ENCODE measurements at regions not wholly inside any gene's neighbourhood (a gene's known extent, or its start where the extent isn't known, plus 50 kb on each side); places are given as distances from the start of the nearest gene placed in this dataset.
"Not testable (repeated sequence)": the region's sequence is repeated elsewhere in the genome, so short reads cannot be mapped to it uniquely, and the experiment has no call there.

DNA sequence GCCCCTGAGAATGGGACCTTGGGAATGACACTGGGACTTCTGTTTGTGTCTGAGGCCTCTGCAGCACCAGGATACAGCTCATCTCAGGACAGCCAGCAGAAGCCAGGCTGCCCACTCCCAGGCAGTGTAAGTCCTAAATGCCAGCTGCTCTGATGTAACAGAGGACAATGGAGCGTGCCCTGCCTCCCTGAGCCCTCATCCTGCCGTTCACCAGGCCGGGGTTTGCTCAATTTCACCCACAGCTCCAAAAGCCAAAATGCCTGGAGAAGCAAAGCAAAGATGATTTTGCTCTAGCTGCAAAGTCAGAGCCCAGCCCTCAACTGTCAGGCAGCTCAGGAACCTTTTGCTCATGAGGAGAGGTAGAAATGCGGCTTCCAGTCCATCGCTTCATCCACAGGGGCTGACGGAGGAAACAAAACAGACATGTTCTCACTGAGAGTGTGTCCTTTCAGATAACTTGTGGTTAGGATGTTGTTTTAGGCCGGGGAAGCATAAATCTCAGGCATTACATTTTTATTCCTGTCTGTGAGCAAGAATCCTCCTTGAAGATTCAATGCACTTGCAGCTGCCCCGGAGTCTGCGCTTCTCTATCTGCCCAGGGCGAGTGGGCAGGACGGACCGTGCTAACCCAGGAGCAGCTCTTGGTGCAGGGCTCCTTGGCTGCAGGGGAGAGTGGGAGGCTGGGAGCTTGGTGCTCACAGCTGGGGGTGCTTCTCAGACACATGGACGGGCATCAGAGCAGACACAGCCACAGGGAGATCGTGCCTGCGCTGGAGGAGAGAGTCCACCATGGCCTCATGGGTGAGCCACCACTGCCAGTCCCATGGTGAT lies 83.2 kb upstream of the CHST15 start:
- DNase-seq = no peak

DNA sequence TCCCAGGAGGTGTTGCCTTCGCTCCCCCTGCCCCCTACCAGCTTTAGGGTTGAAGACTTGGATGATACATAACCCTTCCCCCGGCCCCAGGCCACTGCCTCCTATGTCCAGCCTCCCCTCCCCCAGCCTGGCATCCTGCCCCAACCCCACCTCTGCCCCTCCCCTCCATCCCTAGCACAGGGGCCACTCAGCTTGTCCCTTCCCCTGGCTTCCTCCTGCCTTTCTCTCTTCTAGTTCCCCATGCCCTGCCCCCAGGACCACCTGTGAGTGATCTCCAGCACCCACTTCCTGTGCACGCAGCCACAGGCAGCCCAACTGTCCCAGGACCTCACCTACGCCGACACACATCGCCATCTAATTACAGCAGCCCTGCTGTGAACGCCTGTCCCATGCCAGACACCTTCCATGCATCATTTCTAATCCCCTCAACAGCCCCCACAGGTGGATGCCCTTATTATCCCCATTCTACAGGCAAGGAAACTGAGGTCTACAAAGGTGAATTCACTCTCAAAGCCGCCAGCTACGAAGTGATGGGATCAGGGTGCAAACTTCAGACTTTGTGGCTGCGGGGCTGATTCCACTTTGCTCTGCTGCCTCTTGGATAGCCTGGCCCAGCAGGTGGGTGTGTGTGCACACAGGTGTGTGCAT lies 82.4 kb upstream of the CHST15 start:
- DNase-seq = no peak

DNA sequence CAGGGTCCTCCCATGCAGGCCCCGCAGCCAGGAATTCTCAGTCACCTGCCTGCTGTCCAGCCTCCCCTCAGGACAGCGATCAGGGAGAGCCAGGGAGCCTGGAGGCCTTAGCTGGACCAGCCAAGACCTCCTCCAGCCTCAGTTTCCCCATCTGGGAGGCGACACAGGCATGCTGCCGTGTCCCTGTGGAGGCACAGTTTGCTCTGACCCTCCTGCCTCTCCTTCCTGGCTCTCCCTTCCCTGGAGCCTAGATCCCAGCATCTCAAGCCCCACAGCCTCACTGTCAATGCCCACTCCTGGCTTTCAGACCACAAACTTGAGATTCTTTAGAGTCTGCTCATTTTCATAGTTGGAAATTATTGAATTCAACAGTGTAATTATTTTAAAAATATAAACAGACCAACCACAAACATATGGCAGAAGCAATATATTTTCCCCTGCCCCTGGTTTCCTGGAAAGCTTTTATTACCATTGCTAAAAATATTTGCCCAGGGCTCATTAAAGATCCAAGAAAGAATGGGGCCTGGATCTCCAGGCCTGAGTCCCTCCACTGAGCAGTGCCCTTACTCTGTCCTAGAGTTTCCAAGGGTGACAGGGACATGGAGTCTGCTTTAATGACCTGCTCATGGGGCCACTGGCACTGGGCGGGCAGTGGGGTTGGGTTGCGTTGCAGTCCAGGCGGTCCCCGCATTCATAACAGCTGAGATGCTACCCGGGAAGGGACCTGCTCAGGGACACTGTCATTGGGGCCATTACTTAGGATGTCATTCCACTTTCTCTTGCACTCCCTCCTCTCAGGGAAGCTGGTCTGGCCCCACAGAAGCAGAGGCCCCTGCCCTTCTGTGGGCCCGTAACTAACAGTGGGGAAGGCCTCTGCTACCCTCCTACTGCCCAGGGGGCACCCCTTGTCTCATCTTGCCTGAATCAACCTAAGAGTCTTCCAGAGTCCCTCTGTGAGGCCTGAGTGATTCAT lies 81.6 kb upstream of the CHST15 start:
- no peak for DNase-seq

DNA sequence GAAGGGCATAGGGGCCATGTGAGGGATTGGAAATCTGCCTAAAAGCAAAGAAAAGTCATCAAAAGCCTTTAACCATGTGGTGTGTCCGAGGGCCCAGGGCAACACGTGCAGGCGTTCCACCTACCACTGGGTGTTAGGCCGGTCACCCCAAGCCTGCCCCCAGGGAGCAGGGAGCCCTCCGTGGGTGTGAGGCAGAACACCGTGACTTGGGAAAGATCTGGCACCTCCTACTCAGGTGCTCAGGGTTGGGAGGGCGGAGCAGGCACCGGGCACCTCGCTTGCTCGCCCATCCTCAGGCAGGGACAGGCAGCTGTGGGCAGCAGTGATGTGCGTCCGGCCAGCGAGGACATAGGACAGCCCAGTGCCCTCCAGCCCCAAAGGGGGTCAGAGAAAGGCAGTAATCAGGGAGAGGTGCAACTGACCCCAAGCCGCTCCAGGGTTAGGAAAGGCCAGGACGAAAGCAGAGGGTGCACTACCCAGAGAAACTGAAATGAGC lies 80.7 kb upstream of the CHST15 start:
- DNase-seq = no peak

DNA sequence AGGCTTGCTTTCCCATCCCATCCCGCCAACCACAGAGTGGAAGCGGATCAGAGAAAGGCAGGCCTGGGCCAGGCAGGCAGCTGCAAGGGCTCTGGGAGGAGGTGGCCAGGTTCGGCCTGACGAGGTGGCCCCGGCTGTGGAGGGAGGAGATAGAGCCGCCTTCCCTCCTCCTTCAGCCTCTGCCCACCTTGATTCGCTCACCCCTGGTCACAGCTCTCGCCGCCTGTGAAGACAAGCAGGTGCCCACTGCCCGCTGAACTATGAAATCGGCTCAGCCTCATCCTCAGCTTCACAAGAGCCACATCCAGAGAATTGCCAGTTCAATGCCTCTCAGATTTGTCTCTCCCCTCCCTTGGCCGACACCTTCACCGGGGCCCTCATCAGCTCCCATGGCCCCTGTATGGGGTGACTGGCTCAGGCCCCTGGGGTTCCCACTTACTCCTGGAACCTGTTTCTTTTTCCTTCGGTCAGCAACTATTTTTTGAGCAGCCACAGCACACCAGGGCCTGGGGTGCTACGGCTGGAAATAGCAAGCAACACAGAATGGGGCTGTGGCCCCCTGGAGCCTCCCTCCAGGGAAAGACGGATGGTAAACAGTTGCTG lies 80.0 kb upstream of the CHST15 start:
- no peak for DNase-seq

DNA sequence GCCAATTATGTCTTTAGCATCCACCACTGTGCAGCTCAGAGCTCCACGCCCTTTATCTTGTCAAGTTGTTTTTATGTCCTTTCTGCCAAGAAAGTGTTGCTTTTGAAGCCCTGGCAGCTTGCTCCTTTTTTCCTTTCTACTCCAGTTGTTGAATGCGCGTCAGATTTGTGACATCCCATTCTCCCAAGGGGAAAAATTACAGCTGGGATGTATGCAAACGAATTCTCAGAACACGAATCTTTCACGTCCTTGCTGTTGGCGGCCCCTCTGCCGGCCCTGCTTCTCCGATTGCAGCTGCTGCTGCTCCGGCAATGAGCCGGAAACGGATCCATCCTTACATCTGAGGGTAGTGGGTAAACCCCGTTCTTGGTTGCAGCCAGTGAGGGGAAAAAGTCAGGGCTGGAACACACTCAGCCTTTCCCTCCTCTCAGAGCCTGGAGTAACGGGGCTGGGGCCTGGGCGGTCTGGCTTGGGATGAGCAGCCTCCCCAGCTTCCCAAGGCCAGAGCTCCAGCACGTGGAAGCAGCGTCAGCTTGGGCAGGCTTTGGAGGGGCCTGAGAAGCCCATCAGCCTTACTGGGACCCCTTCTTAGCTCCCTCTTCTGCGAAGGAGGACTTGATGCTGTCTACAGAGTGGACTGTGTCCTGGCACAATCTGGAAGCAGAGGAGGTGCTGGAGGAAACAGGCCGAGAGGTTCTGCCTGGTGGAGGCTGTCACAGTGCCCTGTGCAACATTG lies 79.0 kb upstream of the CHST15 start:
- DNase-seq = no peak

DNA sequence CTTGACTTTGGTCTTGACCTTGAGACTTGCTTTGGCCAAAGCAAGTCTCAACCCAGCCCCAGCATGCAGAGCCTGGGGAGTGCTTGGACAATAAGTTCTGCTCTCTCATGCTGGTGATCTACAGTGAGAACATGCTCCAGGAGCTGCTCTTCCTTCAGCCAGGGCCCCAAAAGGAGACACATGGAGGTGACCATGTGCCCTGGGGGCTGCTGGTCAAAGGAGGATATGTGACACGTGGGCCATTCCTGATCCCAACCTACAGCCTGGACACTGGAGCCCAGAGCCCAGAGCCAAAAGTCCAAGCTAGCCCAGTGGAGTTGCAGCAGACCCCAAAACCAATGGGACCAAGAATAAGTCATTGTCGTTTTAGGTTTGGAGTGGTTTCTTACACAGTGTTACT lies 78.2 kb upstream of the CHST15 start:
- DNase-seq = no peak

DNA sequence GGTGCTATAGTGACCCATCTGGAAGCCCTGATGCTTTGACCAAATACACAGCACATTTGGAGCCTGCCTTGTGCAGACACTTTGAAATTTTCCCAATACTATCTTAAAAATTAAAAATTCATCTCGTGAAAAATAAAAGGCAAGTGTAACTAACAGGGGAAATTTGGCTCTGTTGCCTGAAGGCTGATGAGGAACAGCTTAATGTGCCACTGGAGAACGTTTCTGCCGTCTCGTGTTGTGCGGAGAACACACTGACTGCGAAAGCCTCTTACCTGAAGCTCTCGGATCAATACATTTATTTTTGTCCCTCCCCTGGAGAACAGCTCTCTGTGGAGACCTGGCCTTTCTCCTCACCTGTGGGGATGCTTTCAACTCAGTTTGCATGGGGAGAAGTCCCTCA lies 77.2 kb upstream of the CHST15 start:
- no peak for DNase-seq

DNA sequence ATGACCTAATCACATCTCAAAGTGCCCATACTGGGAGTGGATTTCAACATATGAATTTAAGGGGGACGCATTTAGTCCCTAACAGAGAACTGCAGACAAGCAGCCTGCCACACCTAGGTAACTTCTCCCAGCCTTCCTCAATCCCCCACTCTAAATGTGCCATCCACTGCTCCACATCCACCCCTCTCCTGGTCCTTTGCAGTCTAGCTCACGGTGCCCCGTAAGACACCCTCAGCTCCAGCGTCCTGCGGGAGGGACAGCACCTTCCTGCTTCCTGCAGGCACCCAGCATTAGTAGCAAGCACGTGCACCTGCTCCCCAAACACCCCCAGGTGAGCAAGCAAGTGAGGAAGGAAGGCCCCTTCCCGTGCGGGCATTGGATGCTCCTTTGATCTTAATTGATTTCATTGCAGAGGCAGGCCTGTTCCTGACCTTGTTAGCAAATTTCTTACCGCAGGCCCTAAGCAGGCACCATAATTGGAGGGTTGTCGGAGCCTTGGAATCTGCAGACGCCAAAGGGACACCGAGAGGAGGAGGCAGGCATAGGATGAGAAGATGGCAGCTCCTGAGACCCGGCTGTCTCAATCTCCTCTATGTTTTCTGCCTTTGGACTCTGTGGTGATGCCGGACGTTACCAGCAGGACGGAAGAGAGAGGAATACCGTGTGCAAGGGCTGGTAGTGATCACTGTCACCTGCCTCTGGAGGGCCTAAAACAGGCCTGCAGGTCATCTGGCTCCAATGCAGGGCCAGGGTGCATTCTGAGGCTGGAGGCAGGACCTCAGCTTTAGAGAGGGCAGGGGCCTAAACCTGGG lies 75.8 kb upstream of the CHST15 start:
- DNase-seq = no peak

DNA sequence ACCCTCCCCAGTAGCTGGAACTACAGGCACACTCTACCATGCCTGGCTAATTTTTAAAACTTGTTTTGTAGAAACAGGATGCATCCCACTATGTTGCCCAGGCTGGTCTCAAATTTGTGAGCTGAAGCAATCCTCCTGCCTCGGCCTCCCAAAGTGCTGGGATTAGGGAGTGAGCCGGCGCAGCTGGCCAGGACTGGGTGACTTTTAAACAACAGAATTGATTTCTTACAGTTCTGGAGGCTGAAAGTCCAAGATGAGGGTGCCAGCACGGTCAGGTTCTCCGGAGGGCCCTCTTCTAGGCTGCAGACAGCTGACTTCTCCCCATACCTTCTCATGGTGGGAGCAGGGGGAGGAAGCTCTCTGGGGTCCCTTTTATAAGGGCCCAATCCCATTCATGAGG lies 75.2 kb upstream of the CHST15 start:
- no peak for DNase-seq

DNA sequence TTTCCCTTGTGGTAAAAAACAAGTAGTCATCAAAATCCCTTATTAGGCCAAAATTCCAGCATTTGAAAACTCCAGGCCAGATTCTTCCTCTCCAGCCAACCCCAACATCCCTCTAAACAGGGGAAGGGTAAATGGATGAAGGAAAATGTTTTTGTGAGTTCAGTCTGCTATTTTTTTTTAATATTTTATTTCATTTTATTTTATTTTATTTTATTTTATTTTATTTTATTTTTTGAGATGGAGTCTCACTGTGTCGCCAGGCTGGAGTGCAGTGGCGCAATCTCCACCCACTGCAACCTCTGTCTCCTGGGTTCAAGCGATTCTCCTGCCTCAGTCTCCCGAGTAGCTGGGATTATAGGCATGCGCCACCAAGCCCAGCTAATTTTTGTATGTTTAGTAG lies 74.5 kb upstream of the CHST15 start:
- not testable (repeated sequence) for DNase-seq

DNA sequence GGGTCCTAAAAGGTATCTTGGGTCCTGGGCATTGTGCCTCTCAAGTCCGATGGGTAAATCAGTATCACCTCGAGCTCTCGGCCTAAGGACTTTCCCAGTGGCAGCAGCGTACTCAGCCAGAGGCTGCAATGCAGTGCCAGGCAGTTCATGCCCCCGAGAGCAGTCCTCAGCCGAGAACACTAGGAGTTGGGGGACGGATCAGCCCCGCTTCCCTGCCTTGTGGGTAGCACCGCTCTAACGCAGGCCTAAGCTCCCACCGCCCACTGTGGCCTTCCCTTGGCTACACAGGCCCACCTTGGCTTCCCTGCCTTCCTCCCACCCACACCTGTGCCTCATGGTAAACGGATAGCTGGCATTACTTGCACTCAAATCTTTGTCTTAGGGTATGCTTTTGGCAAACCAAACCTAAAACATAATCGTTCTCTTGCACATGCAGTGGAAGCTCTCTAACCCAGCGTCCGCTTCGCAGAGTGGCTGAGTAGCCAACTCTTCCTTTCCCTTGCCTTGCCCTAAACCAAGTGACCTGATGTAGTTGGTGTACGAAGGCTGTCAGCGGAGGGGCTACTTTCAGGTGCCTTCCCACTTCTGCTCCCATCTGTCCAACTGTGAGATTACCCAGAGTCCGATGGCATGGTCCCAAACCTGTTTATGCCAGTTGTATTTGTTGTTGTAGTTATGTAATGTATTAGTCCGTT lies 73.2 kb upstream of the CHST15 start:
- no peak for DNase-seq

DNA sequence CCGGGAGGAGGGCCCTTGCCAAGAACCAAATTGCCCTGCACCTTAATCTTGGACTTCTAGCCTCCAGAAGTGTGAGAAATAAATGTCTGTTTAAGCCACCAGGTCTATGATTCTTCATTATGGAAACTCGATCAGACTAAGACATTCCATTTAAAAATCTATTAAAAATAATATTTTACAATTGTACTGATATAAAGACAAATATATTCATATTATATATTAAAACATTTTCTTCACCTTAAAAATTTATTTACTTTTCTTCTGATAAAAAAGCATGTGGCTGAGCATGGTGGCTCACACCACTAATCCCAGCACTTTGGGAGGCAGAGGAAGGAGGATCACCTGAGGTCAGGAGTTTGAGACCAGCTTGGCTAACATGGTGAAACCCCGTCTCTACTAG lies 72.4 kb upstream of the CHST15 start:
- DNase-seq = no peak

DNA sequence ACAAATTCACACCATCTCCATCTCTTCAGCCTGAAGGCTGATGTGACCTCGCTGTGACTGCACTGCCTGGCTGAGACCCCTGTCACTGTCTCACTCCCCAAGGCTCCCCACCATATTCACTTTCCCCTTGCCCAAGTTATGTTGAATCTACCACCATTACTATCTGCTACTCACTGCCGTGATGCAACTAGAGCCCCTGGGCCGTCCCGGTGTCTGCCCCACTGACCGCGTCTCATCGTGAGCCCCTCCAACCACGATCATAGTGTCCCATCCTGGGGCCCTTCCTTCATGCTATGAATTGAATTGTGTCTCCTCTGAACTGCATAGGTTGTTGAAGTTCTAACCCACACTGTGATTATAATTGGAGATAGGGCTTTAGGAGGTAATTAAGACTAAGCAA lies 71.9 kb upstream of the CHST15 start:
- DNase-seq = no peak

DNA sequence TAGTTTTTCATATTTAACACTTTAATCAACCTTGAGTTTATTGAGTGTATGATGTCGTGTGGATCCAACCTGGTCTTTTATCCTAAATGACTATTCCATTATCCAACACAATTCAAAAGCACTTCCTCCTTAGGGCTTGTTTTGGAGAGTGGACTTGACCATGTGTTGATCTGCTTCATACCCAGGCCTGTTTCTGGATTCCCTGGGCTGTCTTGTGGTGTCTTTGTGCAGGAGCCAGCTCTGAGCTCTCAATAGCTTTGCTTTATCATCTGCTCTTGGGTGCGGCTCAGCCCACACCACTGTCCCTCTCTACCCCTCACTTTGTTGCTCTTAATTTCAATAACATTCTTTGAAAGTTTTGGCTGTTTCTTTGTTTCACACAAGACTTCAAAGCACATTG lies 70.9 kb upstream of the CHST15 start:
- DNase-seq = no peak

DNA sequence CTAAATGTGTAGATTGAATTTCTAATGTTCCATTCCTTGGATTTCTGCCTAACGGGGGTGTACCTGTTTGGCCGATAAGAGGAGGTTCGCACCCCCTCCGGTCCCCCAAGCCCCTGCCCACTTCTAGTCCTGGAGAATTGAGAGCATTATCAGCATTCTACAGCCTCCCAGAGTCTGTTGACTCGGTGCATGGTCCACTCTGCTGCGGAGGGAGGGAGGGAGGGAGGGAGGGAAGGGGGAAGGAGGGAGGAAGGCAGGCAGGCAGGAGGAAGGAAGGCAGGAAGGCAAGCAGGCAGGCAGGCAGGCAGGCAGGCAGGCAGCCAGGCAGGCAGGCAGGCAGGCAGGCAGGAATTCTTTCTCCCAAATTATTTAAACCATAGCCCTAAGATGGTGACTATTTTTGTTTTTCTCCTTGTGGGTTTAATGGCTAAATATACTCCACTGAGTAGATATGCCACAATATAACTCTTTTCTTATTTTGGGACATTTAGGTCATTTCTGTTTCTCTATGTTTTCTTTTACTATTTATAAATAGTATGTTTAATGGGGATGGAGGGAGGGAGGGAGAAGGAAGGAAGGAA lies 69.5 kb upstream of the CHST15 start:
- DNase-seq = no peak

DNA sequence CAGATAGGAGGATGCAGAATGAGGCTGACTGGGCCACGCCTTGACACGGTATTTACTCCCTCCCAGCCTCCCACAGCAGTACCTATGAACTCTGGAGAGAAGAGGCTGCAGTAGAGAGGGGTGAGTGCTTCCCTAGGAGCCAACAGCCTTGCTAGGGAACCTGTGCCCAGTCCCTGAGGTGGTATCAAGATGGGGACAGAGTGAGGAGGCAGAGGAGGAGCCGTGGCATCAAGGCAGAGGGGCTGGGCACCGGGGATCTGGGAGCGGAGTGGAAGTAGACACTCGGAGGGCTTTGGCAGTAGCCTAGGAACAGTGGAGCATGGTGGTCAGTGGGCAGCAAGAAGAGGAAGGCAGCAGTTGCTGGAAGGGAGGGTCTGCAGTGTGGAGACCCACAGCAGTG lies 68.7 kb upstream of the CHST15 start:
- DNase-seq = no peak

DNA sequence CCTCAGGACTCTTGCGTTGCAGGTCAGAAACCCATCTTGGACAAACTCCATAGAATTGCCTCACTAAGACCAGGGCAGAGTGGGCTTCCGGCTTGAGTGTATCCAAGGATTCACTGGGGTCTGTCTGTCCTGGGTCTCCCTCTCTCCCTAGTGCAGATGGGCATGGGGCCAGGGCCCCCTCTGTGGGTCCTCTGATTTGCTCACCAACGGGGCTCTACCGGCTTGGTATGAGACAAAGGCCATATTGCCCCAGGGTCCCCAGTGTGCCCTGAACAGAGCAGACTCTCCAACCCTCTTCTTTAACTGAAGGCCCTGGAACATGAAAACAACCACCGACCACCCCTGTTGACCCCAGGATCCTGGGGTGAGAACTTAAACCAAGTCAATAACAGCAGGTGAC lies 68.2 kb upstream of the CHST15 start:
- no peak for DNase-seq

DNA sequence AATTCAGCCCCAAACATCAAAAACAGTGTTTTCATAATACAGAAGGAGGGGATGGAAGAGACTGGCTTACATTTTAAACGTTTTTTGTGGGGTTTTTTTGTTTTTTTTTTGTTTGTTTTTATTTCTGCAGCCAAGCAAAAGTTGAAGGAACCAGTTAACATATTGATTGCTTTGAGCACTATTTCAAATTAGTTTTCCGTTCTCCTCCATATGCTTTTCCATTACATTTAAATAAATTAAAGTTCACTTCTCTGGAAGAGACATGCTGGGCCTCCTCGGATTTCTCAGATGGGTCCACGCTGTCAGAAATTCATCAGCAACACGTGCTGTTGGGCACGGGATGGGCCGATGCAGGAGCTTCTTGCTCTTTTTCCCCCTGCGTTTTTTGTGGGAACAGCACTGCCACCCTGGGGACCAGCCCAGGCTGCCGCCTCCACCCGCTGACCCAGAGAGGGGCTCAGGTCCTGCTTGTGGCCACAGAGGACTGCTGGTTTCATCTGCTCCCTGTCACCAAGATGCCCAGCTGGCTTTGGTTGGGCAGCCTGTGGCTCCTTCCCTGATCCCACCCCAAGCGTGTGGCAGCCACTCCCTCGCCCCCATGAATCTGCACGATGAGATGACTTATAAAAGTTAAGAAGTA lies 67.7 kb upstream of the CHST15 start:
- DNase-seq = no peak

DNA sequence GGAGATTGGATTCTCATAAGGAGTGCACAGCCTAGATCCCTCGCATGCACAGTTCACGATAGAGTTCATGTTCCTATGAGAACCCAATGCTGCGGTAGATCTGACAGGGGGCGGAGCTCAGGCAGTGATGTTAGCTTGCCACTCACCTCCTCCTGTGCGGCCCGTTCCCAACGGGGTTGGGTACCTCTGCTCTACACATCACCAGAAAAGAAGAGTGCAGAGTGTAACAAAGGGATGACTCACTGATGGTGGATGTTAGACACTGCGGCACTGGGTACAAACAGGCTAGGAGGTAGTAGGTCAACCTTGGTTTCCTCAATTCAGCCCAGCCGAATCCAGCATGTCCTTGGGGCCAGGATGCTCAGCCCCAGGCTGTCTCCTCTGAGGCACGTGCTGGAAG lies 66.8 kb upstream of the CHST15 start:
- DNase-seq = no peak
